ENCODE measurements at regions not wholly inside any gene's neighbourhood (a gene's known extent, or its start where the extent isn't known, plus 50 kb on each side); places are given as distances from the start of the nearest gene placed in this dataset.

DNA sequence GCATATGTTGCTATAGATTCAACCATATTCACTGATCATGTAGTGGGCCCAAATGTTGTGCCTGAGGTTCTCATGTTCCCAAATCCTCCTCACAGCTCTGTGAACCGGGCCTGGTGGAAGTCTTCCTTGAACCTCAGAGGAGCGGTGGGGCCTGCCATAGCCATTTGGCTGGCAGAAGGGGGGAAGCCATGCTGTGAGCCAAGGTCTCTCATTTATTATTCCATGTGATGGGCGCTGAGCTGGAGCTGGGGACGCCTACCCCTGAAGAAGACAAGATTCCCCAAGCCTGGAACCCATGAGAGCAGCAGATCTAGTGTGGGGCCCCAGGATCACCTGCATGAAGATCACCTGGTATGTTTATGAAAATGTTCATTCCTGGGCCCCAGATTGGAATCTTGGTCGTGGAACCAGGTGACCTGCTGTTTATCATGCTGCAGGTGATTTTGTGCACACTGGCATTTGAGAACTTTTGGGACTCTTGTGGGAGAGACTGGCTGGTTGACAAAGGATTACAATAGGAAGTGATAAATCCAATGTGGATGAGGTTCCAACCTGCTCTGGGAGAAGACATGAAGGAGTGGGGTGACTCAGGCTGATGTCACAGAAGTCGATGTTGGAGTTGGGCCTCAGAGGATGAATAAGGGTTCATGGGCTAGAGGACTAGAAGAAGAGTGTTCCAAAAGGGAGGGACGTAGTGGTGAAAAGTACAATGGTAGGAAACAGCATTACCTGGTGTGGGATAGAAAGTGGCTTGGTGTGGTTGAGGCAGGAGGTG lies 102.1 kb downstream of the ASB7 start:
- TF ChIP-seq, protein P1, sequence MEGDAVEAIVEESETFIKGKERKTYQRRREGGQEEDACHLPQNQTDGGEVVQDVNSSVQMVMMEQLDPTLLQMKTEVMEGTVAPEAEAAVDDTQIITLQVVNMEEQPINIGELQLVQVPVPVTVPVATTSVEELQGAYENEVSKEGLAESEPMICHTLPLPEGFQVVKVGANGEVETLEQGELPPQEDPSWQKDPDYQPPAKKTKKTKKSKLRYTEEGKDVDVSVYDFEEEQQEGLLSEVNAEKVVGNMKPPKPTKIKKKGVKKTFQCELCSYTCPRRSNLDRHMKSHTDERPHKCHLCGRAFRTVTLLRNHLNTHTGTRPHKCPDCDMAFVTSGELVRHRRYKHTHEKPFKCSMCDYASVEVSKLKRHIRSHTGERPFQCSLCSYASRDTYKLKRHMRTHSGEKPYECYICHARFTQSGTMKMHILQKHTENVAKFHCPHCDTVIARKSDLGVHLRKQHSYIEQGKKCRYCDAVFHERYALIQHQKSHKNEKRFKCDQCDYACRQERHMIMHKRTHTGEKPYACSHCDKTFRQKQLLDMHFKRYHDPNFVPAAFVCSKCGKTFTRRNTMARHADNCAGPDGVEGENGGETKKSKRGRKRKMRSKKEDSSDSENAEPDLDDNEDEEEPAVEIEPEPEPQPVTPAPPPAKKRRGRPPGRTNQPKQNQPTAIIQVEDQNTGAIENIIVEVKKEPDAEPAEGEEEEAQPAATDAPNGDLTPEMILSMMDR (IDR thresholded peaks at IDR 0.05): no peak
- TF ChIP-seq POLR2AphosphoS5 (IDR thresholded peaks at IDR 0.05) (no peak), EP300 (IDR thresholded peaks at IDR 0.05) (no peak)

Data from stomach (tissue), 4 donors.